H4 (cell line): ENCODE measurements at regions not wholly inside any gene's neighbourhood (a gene's known extent, or its start where the extent isn't known, plus 50 kb on each side); places are given as distances from the start of the nearest gene placed in this dataset.

ENCODE experiments used
- DNase-seq: peaks from one replicate; pipeline ENCODE4 v3.0.0-alpha.2; 2015; ENCODE audit warnings: low spot score

GRCh38 chr15:93562395-93563123 is 473.5 kb upstream of the RGMA start:
- no peak for DNase-seq

- DNase-seq, result no peak
Observed at GRCh38 chr15:93557696-93558095, 468.7 kb upstream of the RGMA start.

- no peak for DNase-seq
Observed at GRCh38 chr15:93553167-93553935, 464.3 kb upstream of the RGMA start.

- DNase-seq, result no peak
Observed at GRCh38 chr15:93543093-93543492, 454.1 kb upstream of the RGMA start.

GRCh38 chr15:93527374-93528050 is 438.5 kb upstream of the RGMA start:
- DNase-seq, result no peak

- no peak for DNase-seq
Observed at GRCh38 chr15:93524432-93524831, 435.4 kb upstream of the RGMA start.

GRCh38 chr15:93523481-93523880 is 434.5 kb upstream of the RGMA start:
- DNase-seq, result peak; percentile 6

GRCh38 chr15:93520206-93520605 is 431.2 kb upstream of the RGMA start:
- no peak for DNase-seq

GRCh38 chr15:93519599-93519998 is 430.6 kb upstream of the RGMA start:
- no peak for DNase-seq

GRCh38 chr15:93517176-93517575 is 428.2 kb upstream of the RGMA start:
- DNase-seq, result no peak

GRCh38 chr15:93515256-93516051 is 426.4 kb upstream of the RGMA start:
- DNase-seq, result no peak

GRCh38 chr15:93506646-93507045 is 417.6 kb upstream of the RGMA start:
- DNase-seq, result no peak

- DNase-seq, result no peak
Observed at GRCh38 chr15:93505506-93505905, 416.5 kb upstream of the RGMA start.

GRCh38 chr15:93501946-93502345 is 412.9 kb upstream of the RGMA start:
- no peak for DNase-seq

GRCh38 chr15:93500155-93500554 is 411.1 kb upstream of the RGMA start:
- DNase-seq, result no peak

- no peak for DNase-seq
Observed at GRCh38 chr15:93497291-93497690, 408.3 kb upstream of the RGMA start.

GRCh38 chr15:93496888-93497287 is 407.9 kb upstream of the RGMA start:
- DNase-seq, result no peak

- no peak for DNase-seq
Observed at GRCh38 chr15:93495799-93496637, 407.0 kb upstream of the RGMA start.

GRCh38 chr15:93493172-93493571 is 404.2 kb upstream of the RGMA start:
- no peak for DNase-seq

GRCh38 chr15:93491291-93491690 is 402.3 kb upstream of the RGMA start:
- no peak for DNase-seq

- no peak for DNase-seq
Observed at GRCh38 chr15:93488296-93488713, 399.3 kb upstream of the RGMA start.
